PFSK-1 (cell line): ENCODE measurements at regions not wholly inside any gene's neighbourhood (a gene's known extent, or its start where the extent isn't known, plus 50 kb on each side); places are given as distances from the start of the nearest gene placed in this dataset.

Experiments used
- FOXP2 ChIP-seq: optimal IDR thresholded peaks from 2 replicates; pipeline ENCODE3; 2011; ENCODE audit warnings: borderline replicate concordance, control low read depth, inconsistent platforms; ENCODE audit not compliant: insufficient read depth; ENCODE audit errors: extremely low read length, extremely low read depth
- POLR2AphosphoS5 ChIP-seq: IDR thresholded peaks from 2 replicates; pipeline ENCODE4 v1.6.1; 2012; ENCODE audit warnings: low read depth, mild to moderate bottlenecking, control low read depth, low read length, moderate library complexity
- REST ChIP-seq, 2 experiments: IDR thresholded peaks; 2 replicates each; pipeline versions ENCODE4 v1.6.1 to v1.8.0; 2011 to 2012; ENCODE audit warnings: low read depth in 2 of 2, low read length in 2 of 2, control low read depth in 1 of 2, inconsistent platforms in 1 of 2, mild to moderate bottlenecking in 1 of 2, moderate library complexity in 1 of 2; ENCODE audit not compliant: insufficient read depth in 1 of 2
- SIN3A ChIP-seq: IDR thresholded peaks from 2 replicates; pipeline ENCODE4 v1.6.1; 2012; ENCODE audit warnings: mild to moderate bottlenecking, low read length, moderate library complexity, borderline replicate concordance; ENCODE audit not compliant: insufficient read depth
- TAF1 ChIP-seq: IDR thresholded peaks from 2 replicates; pipeline ENCODE4 v1.6.1; 2012; ENCODE audit warnings: low read length, control low read depth, borderline replicate concordance; ENCODE audit not compliant: insufficient read depth

GRCh38 chr5:20224966-20225365 is 237.0 kb upstream of the CDH18 start:
- TF ChIP-seq POLR2AphosphoS5 = no peak
- TF ChIP-seq FOXP2 = no peak
- TF ChIP-seq REST (IDR thresholded peaks at IDR 0.05; ENCODE audit: insufficient read depth in 1 of 2, low read depth in 2 of 2, low read length in 2 of 2) = no peak
- no peak for TF ChIP-seq TAF1
- TF ChIP-seq SIN3A = no peak

- TF ChIP-seq POLR2AphosphoS5 = no peak
These were observed 236.0 kb upstream of the CDH18 start for GRCh38 chr5:20224046-20224445.

- TF ChIP-seq SIN3A (no peak), POLR2AphosphoS5 (no peak), TAF1 (no peak), FOXP2 (no peak), REST (IDR thresholded peaks at IDR 0.05; ENCODE audit: insufficient read depth in 1 of 2, low read depth in 2 of 2, low read length in 2 of 2) (no peak)
These were observed 235.5 kb upstream of the CDH18 start for GRCh38 chr5:20223451-20223850.

- no peak for TF ChIP-seq TAF1
- no peak for TF ChIP-seq SIN3A
- no peak for TF ChIP-seq REST (IDR thresholded peaks at IDR 0.05; ENCODE audit: insufficient read depth in 1 of 2, low read depth in 2 of 2, low read length in 2 of 2)
- TF ChIP-seq POLR2AphosphoS5 = no peak
These were observed 227.3 kb upstream of the CDH18 start for GRCh38 chr5:20215257-20215656.

GRCh38 chr5:20213803-20214202 is 225.8 kb upstream of the CDH18 start:
- TF ChIP-seq REST (IDR thresholded peaks at IDR 0.05; ENCODE audit: insufficient read depth in 1 of 2, low read depth in 2 of 2, low read length in 2 of 2) = no peak
- TF ChIP-seq SIN3A = no peak
- no peak for TF ChIP-seq POLR2AphosphoS5
- no peak for TF ChIP-seq TAF1
- no peak for TF ChIP-seq FOXP2
